ENCODE measurements at regions not wholly inside any gene's neighbourhood (a gene's known extent, or its start where the extent isn't known, plus 50 kb on each side); places are given as distances from the start of the nearest gene placed in this dataset.
"Not testable (repeated sequence)": the region's sequence is repeated elsewhere in the genome, so short reads cannot be mapped to it uniquely, and the experiment has no call there.

DNA sequence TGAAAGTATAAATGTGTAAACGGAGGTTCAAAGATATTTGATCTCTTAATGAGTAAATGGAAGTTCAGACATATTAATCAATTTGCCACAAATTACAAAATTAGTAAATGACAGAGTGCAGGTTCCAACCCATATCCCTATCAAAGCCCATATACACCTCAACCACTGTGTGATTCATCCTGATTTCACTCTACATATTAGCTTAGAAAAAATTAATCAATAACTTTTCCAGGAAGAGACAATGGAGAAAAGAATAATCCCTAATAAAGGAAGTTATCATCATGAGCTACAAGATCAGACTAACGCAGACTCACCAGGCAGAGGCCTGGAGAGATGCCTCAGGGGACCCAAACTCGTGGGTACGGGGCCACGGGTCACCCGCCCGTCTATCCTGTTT is 2655.5 kb upstream of the DEFB115 start:
- TF ChIP-seq, protein P1, sequence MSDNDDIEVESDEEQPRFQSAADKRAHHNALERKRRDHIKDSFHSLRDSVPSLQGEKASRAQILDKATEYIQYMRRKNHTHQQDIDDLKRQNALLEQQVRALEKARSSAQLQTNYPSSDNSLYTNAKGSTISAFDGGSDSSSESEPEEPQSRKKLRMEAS (IDR thresholded peaks at IDR 0.05; ENCODE audit: insufficient read depth, insufficient read length) = not testable (repeated sequence)
- TF ChIP-seq, protein P2, sequence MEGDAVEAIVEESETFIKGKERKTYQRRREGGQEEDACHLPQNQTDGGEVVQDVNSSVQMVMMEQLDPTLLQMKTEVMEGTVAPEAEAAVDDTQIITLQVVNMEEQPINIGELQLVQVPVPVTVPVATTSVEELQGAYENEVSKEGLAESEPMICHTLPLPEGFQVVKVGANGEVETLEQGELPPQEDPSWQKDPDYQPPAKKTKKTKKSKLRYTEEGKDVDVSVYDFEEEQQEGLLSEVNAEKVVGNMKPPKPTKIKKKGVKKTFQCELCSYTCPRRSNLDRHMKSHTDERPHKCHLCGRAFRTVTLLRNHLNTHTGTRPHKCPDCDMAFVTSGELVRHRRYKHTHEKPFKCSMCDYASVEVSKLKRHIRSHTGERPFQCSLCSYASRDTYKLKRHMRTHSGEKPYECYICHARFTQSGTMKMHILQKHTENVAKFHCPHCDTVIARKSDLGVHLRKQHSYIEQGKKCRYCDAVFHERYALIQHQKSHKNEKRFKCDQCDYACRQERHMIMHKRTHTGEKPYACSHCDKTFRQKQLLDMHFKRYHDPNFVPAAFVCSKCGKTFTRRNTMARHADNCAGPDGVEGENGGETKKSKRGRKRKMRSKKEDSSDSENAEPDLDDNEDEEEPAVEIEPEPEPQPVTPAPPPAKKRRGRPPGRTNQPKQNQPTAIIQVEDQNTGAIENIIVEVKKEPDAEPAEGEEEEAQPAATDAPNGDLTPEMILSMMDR (IDR thresholded peaks at IDR 0.05; ENCODE audit: extremely low read depth in 1 of 2, insufficient read depth in 1 of 2, low read depth in 1 of 2, low read length in 2 of 2) = not testable (repeated sequence)
- not testable (repeated sequence) for TF ChIP-seq POLR2A (IDR thresholded peaks at IDR 0.05; ENCODE audit: low read depth, low read length); EZH2 (IDR thresholded peaks at IDR 0.05; ENCODE audit: borderline replicate concordance, low read depth, low read length, severe bottlenecking); POLR2AphosphoS5 (IDR thresholded peaks at IDR 0.05; ENCODE audit: insufficient read depth, low read depth, low read length); FOS (IDR thresholded peaks at IDR 0.05; ENCODE audit: borderline replicate concordance, insufficient read depth, low read length); JUN (IDR thresholded peaks at IDR 0.05; ENCODE audit: borderline replicate concordance, insufficient read depth, insufficient read length, low read depth); GATA2 (IDR thresholded peaks at IDR 0.05; ENCODE audit: insufficient read depth, insufficient read length, low read depth, low read length)
